NB4 (cell line): ENCODE measurements at regions not wholly inside any gene's neighbourhood (a gene's known extent, or its start where the extent isn't known, plus 50 kb on each side); places are given as distances from the start of the nearest gene placed in this dataset.

Experiments used
- CTCF ChIP-seq: IDR thresholded peaks from one replicate; pipeline ENCODE4 v1.5.1; 2012; ENCODE audit warnings: low read depth, low read length
- MAX ChIP-seq: IDR thresholded peaks from 2 replicates; pipeline ENCODE4 v1.6.1; 2011; ENCODE audit warnings: low read depth, low read length
- MYC ChIP-seq: IDR thresholded peaks from 2 replicates; pipeline ENCODE4 v1.6.1; 2011; ENCODE audit warnings: low read depth, low read length

- TF ChIP-seq MAX (no peak), CTCF (no peak), MYC (no peak)
These were observed 520.4 kb downstream of the SOX6 start for GRCh38 chr11:15835788-15836411.
